H9 (cell line): ENCODE measurements at regions not wholly inside any gene's neighbourhood (a gene's known extent, or its start where the extent isn't known, plus 50 kb on each side); places are given as distances from the start of the nearest gene placed in this dataset.
"Not testable (repeated sequence)": the region's sequence is repeated elsewhere in the genome, so short reads cannot be mapped to it uniquely, and the experiment has no call there.

Experiments
- DNase-seq: peaks from one replicate; pipeline ENCODE4 v3.0.0-alpha.2; 2017
- H2AFZ ChIP-seq: one replicate; pipeline ENCODE4 v1.6.1; 2013; ENCODE audit warnings: mild to moderate bottlenecking, low read length, control low read depth, moderate library complexity
- H2AK5ac ChIP-seq: 2 replicates; pipeline ENCODE4 v1.6.1; 2013; ENCODE audit warnings: low read length, control low read depth, mixed read lengths; ENCODE audit not compliant: insufficient read length
- H2BK120ac ChIP-seq: one replicate; pipeline ENCODE4 v1.6.1; 2013; ENCODE audit warnings: low read depth, mild to moderate bottlenecking, low read length, control low read depth, inconsistent platforms; ENCODE audit not compliant: poor library complexity, severe bottlenecking
- H2BK12ac ChIP-seq: 2 replicates; pipeline ENCODE4 v1.6.1; 2013; ENCODE audit warnings: low read length, control low read depth, mixed read lengths, low read depth; ENCODE audit not compliant: insufficient read length
- H2BK15ac ChIP-seq: 2 replicates; pipeline ENCODE4 v1.6.1; 2013; ENCODE audit warnings: low read depth, low read length, control low read depth
- H2BK20ac ChIP-seq: one replicate; pipeline ENCODE4 v1.6.1; 2013; ENCODE audit warnings: low read depth, mild to moderate bottlenecking, low read length, control low read depth, inconsistent platforms; ENCODE audit not compliant: poor library complexity, severe bottlenecking
- H2BK5ac ChIP-seq: 2 replicates; pipeline ENCODE4 v1.6.1; 2013; ENCODE audit warnings: low read length, control low read depth, mixed read lengths; ENCODE audit not compliant: insufficient read length
- H3K14ac ChIP-seq: 2 replicates; pipeline ENCODE4 v1.6.1; 2013; ENCODE audit warnings: low read length, control low read depth; ENCODE audit not compliant: insufficient read depth
- H3K18ac ChIP-seq: 2 replicates; pipeline ENCODE4 v1.6.1; 2013; ENCODE audit warnings: low read depth, mild to moderate bottlenecking, mixed read lengths, low read length, control low read depth; ENCODE audit not compliant: insufficient read length
- H3K23ac ChIP-seq: 2 replicates; pipeline ENCODE4 v1.6.1; 2013; ENCODE audit warnings: low read length, control low read depth, mixed read lengths, low read depth; ENCODE audit not compliant: insufficient read length
- H3K23me2 ChIP-seq: 2 replicates; pipeline ENCODE4 v1.6.1; 2013; ENCODE audit warnings: low read depth, mild to moderate bottlenecking, mixed read lengths, low read length, control low read depth; ENCODE audit not compliant: insufficient read length, poor library complexity, severe bottlenecking
- H3K27ac ChIP-seq: 2 replicates; pipeline ENCODE4 v1.5.1; 2013; ENCODE audit warnings: low read length, control low read depth, mixed read lengths, low read depth; ENCODE audit not compliant: insufficient read length
- H3K27me3 ChIP-seq: 2 replicates; pipeline ENCODE4 v1.6.1; 2013; ENCODE audit warnings: low read length, control low read depth, inconsistent platforms; ENCODE audit not compliant: insufficient read depth
- H3K4ac ChIP-seq: 2 replicates; pipeline ENCODE4 v1.6.1; 2013; ENCODE audit warnings: low read depth, mild to moderate bottlenecking, control low read depth, inconsistent platforms, low read length, moderate library complexity
- H3K4me1 ChIP-seq: 2 replicates; pipeline ENCODE4 v1.6.1; 2013; ENCODE audit warnings: low read length, control low read depth, inconsistent platforms; ENCODE audit not compliant: insufficient read depth
- H3K4me2 ChIP-seq: 2 replicates; pipeline ENCODE4 v1.6.1; 2013; ENCODE audit warnings: low read length, control low read depth, mixed read lengths; ENCODE audit not compliant: insufficient read length, insufficient read depth
- H3K56ac ChIP-seq: 2 replicates; pipeline ENCODE4 v1.6.1; 2013; ENCODE audit warnings: low read depth, mild to moderate bottlenecking, mixed read lengths, low read length, control low read depth; ENCODE audit not compliant: insufficient read length
- H3K79me1 ChIP-seq: 2 replicates; pipeline ENCODE4 v1.6.1; 2013; ENCODE audit warnings: low read depth, mild to moderate bottlenecking, moderate library complexity, low read length, control low read depth, inconsistent platforms; ENCODE audit not compliant: insufficient read depth, poor library complexity, severe bottlenecking
- H3K79me2 ChIP-seq: 2 replicates; pipeline ENCODE4 v1.6.1; 2013; ENCODE audit warnings: low read length, control low read depth, inconsistent platforms; ENCODE audit not compliant: insufficient read depth
- H3K9ac ChIP-seq: 2 replicates; pipeline ENCODE4 v1.6.1; 2013; ENCODE audit warnings: low read length, control low read depth, mixed read lengths; ENCODE audit not compliant: insufficient read length; ENCODE audit errors: extremely low read depth
- H3K9me3 ChIP-seq: one replicate; pipeline ENCODE4 v1.6.1; 2013; ENCODE audit warnings: low read depth, low read length, inconsistent platforms; ENCODE audit not compliant: control insufficient read depth
- H3T11ph ChIP-seq: one replicate; pipeline ENCODE4 v1.6.1; 2013; ENCODE audit warnings: mild to moderate bottlenecking, low read length, control low read depth, inconsistent platforms
- H4K20me1 ChIP-seq: one replicate; pipeline ENCODE4 v1.6.1; 2013; ENCODE audit not compliant: control insufficient read depth, insufficient read length, insufficient read depth
- H4K5ac ChIP-seq: 2 replicates; pipeline ENCODE4 v1.6.1; 2013; ENCODE audit warnings: low read depth, mild to moderate bottlenecking, mixed read lengths, low read length, control low read depth; ENCODE audit not compliant: insufficient read length
- H4K8ac ChIP-seq: replicated peaks from 2 replicates; pipeline ENCODE4 v1.6.1; 2013; ENCODE audit warnings: low read length, control low read depth, mixed read lengths, low read depth; ENCODE audit not compliant: insufficient read length
- H4K91ac ChIP-seq: 2 replicates; pipeline ENCODE4 v1.6.1; 2013; ENCODE audit warnings: low read depth, mild to moderate bottlenecking, moderate library complexity, mixed read lengths, low read length, control low read depth; ENCODE audit not compliant: insufficient read length
- H3K27ac Mint-ChIP-seq, 3 experiments: 2 replicates in 2 of 3; 3 replicates in 1 of 3; pipeline ENCODE4 v1.8.0; 2020 to 2021; ENCODE audit warnings: mixed read lengths in 3 of 3, mild to moderate bottlenecking in 1 of 3, moderate library complexity in 1 of 3
- H3K27me3 Mint-ChIP-seq: 2 replicates; pipeline ENCODE4 v1.8.0; 2021; ENCODE audit warnings: low read depth, mild to moderate bottlenecking, moderate library complexity, mixed read lengths
- H3K36me3 Mint-ChIP-seq, 3 experiments: 2 replicates in 2 of 3; 3 replicates in 1 of 3; pipeline ENCODE4 v1.8.0; 2020 to 2021; ENCODE audit warnings: low read depth in 3 of 3, mixed read lengths in 3 of 3; ENCODE audit not compliant: insufficient read depth in 1 of 3
- H3K4me1 Mint-ChIP-seq, 2 experiments: 2 replicates each; pipeline ENCODE4 v1.8.0; 2020; ENCODE audit warnings: mixed read lengths in 2 of 2
- H3K4me3 Mint-ChIP-seq, 2 experiments: 2 replicates in 1 of 2; 3 replicates in 1 of 2; pipeline ENCODE4 v1.8.0; 2020 to 2021; ENCODE audit warnings: mild to moderate bottlenecking in 2 of 2, mixed read lengths in 2 of 2, moderate library complexity in 1 of 2
- H3K9me3 Mint-ChIP-seq, 2 experiments: 2 replicates in 1 of 2; 3 replicates in 1 of 2; pipeline ENCODE4 v1.8.0; 2020; ENCODE audit warnings: mild to moderate bottlenecking in 2 of 2, mixed read lengths in 2 of 2, moderate library complexity in 1 of 2
- WGBS: extraction: QIAGEN DNeasy Blood & Tissue Kit; methylation state at CpG from one replicate; pipeline ENCODE4 v1.1.7; 2013; ENCODE audit warnings: missing lambda C conversion rate, low lambda C conversion rate, mixed read lengths; ENCODE audit not compliant: insufficient read length; ENCODE audit errors: extremely low coverage; 5-methylcytosine and 5-hydroxymethylcytosine counted together

GRCh38 chr4:49117951-49118350 lies 131.9 kb downstream of the CWH43 start:
- H3K9me3 ChIP-seq, result peaks cover 82% of the 10 kb centered on the region
- H3K27ac Mint-ChIP-seq, result not testable (repeated sequence)

GRCh38 chr4:49118379-49119212 lies 132.5 kb downstream of the CWH43 start:
- H2BK15ac ChIP-seq, H3K79me1 ChIP-seq, H3K4me1 Mint-ChIP-seq, H3K27ac ChIP-seq, H4K5ac ChIP-seq, H3K4ac ChIP-seq, H4K20me1 ChIP-seq, H3K9ac ChIP-seq, H3K27me3 ChIP-seq, H2BK5ac ChIP-seq, H4K8ac ChIP-seq, H3K14ac ChIP-seq, H2BK12ac ChIP-seq, H3K4me1 ChIP-seq, H3K23ac ChIP-seq, H2AK5ac ChIP-seq, H3T11ph ChIP-seq, H2AFZ ChIP-seq, H2BK120ac ChIP-seq, H3K79me2 ChIP-seq, H3K4me2 ChIP-seq, H3K56ac ChIP-seq, H3K27ac Mint-ChIP-seq, DNase-seq, H3K18ac ChIP-seq, H2BK20ac ChIP-seq, H3K23me2 ChIP-seq, H4K91ac ChIP-seq: not testable (repeated sequence)
- peaks cover 77% of the 10 kb centered on the region for H3K9me3 ChIP-seq
- H3K36me3 Mint-ChIP-seq, result peaks cover 55 to 66% (median 58%) of the 10 kb centered on the region in 3 experiments
- peaks cover 34% of the 10 kb centered on the region for H3K27me3 Mint-ChIP-seq
- H3K4me3 Mint-ChIP-seq, result peak overlapping the region in 1 of 2 experiments; percentile 4; a peak in 2 of 5 replicates
- peaks cover 74 to 76% of the 10 kb centered on the region in 2 experiments for H3K9me3 Mint-ChIP-seq
- 100% methylated on average over 6 of the region's 16 CpGs for WGBS

More at GRCh38 chr4:49117951-49118350, 131.9 kb downstream of the CWH43 start:
- Mint-ChIP-seq H3K27me3 (peaks cover 34% of the 10 kb centered on the region), H3K36me3 (peaks cover 62 to 71% (median 64%) of the 10 kb centered on the region in 3 experiments), H3K9me3 (peaks cover 80% of the 10 kb centered on the region in 2 experiments)
- not testable (repeated sequence) for H3K14ac ChIP-seq, H3K4ac ChIP-seq, H2AFZ ChIP-seq, H3K4me2 ChIP-seq, H4K20me1 ChIP-seq, H2BK5ac ChIP-seq, H3K56ac ChIP-seq, H3K4me1 Mint-ChIP-seq, H4K8ac ChIP-seq, H3K4me3 Mint-ChIP-seq, DNase-seq, H3T11ph ChIP-seq, H3K27me3 ChIP-seq, H2BK12ac ChIP-seq, H3K23ac ChIP-seq, H3K27ac ChIP-seq, H3K18ac ChIP-seq, H3K79me1 ChIP-seq, H3K9ac ChIP-seq, H3K23me2 ChIP-seq, H3K79me2 ChIP-seq, H4K91ac ChIP-seq, H2BK120ac ChIP-seq, H2AK5ac ChIP-seq, H4K5ac ChIP-seq, H2BK20ac ChIP-seq, H2BK15ac ChIP-seq, H3K4me1 ChIP-seq
- WGBS, result 96% methylated on average over 5 of the region's 7 CpGs
